NCI-H774 (cell line): ENCODE measurements at regions not wholly inside any gene's neighbourhood (a gene's known extent, or its start where the extent isn't known, plus 50 kb on each side); places are given as distances from the start of the nearest gene placed in this dataset.
"Not testable (repeated sequence)": the region's sequence is repeated elsewhere in the genome, so short reads cannot be mapped to it uniquely, and the experiment has no call there.

Experiments used
- DNase-seq: peaks from one replicate; lab custom pipeline; 2025; lab: John Stamatoyannopoulos, UW

- no peak for DNase-seq
These were observed 559.9 kb downstream of the TSN start for GRCh38 chr2:122315306-122315705.

GRCh38 chr2:122319539-122320132, 564.2 kb downstream of the TSN start:
- no peak for DNase-seq

GRCh38 chr2:122322815-122323214, 567.4 kb downstream of the TSN start:
- DNase-seq, result no peak

- no peak for DNase-seq
These were observed 568.5 kb downstream of the TSN start for GRCh38 chr2:122323927-122324326.

GRCh38 chr2:122326471-122326870, 571.0 kb downstream of the TSN start:
- no peak for DNase-seq

GRCh38 chr2:122328816-122329215, 573.4 kb downstream of the TSN start:
- no peak for DNase-seq

- DNase-seq, result no peak
These were observed 573.8 kb downstream of the TSN start for GRCh38 chr2:122329278-122329677.

- no peak for DNase-seq
These were observed 578.5 kb downstream of the TSN start for GRCh38 chr2:122333932-122334331.

GRCh38 chr2:122338000-122338399, 582.5 kb downstream of the TSN start:
- no peak for DNase-seq

GRCh38 chr2:122340246-122340645, 584.8 kb downstream of the TSN start:
- DNase-seq, result no peak

GRCh38 chr2:122341007-122341406, 585.6 kb downstream of the TSN start:
- DNase-seq, result no peak

GRCh38 chr2:122352151-122352550, 596.7 kb downstream of the TSN start:
- DNase-seq, result not testable (repeated sequence)

GRCh38 chr2:122357998-122358397, 602.5 kb downstream of the TSN start:
- DNase-seq, result no peak

- DNase-seq, result no peak
These were observed 603.3 kb downstream of the TSN start for GRCh38 chr2:122358729-122359128.

GRCh38 chr2:122363885-122364284, 608.4 kb downstream of the TSN start:
- no peak for DNase-seq

- no peak for DNase-seq
These were observed 611.0 kb downstream of the TSN start for GRCh38 chr2:122366427-122366826.

GRCh38 chr2:122366969-122367645, 611.7 kb downstream of the TSN start:
- DNase-seq, result no peak

- no peak for DNase-seq
These were observed 612.2 kb downstream of the TSN start for GRCh38 chr2:122367646-122368010.

- DNase-seq, result no peak
These were observed 613.3 kb downstream of the TSN start for GRCh38 chr2:122368576-122369243.

GRCh38 chr2:122378521-122378920, 623.1 kb downstream of the TSN start:
- DNase-seq, result no peak

- peak; percentile 14 for DNase-seq
These were observed 629.4 kb downstream of the TSN start for GRCh38 chr2:122384768-122385333.

- DNase-seq, result no peak
These were observed 632.8 kb downstream of the TSN start for GRCh38 chr2:122388208-122388607.

GRCh38 chr2:122389694-122390093, 634.2 kb downstream of the TSN start:
- no peak for DNase-seq
